HL-60 (cell line): ENCODE measurements at regions not wholly inside any gene's neighbourhood (a gene's known extent, or its start where the extent isn't known, plus 50 kb on each side); places are given as distances from the start of the nearest gene placed in this dataset.

Experiments used
- POLR2AphosphoS5 ChIP-seq: IDR thresholded peaks from 2 replicates; pipeline ENCODE4 v1.6.1; 2012; ENCODE audit warnings: low read depth
- SPI1 ChIP-seq: IDR thresholded peaks from 2 replicates; pipeline ENCODE4 v1.6.1; 2012; ENCODE audit warnings: low read depth, mild to moderate bottlenecking, borderline replicate concordance
- TF ChIP-seq, protein P1 (sequence below): IDR thresholded peaks from 2 replicates; pipeline ENCODE4 v1.6.1; 2012; ENCODE audit warnings: low read depth; ENCODE audit not compliant: insufficient replicate concordance
- TF ChIP-seq, protein P2 (sequence below): IDR thresholded peaks from one replicate; pipeline ENCODE4 v1.5.1; 2011; ENCODE audit warnings: low read length, control low read depth, inconsistent platforms; ENCODE audit not compliant: insufficient read depth

DNA sequence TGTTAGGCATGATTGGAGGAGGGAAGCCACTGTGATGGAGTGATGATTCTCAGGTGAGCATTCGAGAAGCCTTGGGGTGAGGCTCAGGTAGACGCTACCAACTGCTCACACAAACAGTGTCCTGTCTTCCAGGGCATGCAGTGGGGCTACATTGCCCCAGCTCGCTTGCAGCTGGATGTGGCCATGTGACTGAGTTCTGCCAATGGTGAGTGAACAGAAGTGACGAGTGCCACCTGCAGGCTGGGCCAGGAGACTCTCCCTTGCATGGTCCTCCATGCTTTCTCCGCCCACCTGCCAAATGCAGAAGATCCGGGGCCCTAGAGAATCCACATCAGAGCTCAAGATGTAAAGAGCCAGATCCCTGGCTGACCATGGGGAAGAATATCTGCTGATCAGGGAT, 195.9 kb downstream of the BCR start:
- TF ChIP-seq, protein P1, sequence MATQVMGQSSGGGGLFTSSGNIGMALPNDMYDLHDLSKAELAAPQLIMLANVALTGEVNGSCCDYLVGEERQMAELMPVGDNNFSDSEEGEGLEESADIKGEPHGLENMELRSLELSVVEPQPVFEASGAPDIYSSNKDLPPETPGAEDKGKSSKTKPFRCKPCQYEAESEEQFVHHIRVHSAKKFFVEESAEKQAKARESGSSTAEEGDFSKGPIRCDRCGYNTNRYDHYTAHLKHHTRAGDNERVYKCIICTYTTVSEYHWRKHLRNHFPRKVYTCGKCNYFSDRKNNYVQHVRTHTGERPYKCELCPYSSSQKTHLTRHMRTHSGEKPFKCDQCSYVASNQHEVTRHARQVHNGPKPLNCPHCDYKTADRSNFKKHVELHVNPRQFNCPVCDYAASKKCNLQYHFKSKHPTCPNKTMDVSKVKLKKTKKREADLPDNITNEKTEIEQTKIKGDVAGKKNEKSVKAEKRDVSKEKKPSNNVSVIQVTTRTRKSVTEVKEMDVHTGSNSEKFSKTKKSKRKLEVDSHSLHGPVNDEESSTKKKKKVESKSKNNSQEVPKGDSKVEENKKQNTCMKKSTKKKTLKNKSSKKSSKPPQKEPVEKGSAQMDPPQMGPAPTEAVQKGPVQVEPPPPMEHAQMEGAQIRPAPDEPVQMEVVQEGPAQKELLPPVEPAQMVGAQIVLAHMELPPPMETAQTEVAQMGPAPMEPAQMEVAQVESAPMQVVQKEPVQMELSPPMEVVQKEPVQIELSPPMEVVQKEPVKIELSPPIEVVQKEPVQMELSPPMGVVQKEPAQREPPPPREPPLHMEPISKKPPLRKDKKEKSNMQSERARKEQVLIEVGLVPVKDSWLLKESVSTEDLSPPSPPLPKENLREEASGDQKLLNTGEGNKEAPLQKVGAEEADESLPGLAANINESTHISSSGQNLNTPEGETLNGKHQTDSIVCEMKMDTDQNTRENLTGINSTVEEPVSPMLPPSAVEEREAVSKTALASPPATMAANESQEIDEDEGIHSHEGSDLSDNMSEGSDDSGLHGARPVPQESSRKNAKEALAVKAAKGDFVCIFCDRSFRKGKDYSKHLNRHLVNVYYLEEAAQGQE, result no peak
- TF ChIP-seq, protein P2, sequence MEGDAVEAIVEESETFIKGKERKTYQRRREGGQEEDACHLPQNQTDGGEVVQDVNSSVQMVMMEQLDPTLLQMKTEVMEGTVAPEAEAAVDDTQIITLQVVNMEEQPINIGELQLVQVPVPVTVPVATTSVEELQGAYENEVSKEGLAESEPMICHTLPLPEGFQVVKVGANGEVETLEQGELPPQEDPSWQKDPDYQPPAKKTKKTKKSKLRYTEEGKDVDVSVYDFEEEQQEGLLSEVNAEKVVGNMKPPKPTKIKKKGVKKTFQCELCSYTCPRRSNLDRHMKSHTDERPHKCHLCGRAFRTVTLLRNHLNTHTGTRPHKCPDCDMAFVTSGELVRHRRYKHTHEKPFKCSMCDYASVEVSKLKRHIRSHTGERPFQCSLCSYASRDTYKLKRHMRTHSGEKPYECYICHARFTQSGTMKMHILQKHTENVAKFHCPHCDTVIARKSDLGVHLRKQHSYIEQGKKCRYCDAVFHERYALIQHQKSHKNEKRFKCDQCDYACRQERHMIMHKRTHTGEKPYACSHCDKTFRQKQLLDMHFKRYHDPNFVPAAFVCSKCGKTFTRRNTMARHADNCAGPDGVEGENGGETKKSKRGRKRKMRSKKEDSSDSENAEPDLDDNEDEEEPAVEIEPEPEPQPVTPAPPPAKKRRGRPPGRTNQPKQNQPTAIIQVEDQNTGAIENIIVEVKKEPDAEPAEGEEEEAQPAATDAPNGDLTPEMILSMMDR, result no peak
- TF ChIP-seq POLR2AphosphoS5 (no peak), SPI1 (no peak)
